ENCODE measurements at regions not wholly inside any gene's neighbourhood (a gene's known extent, or its start where the extent isn't known, plus 50 kb on each side); places are given as distances from the start of the nearest gene placed in this dataset.

- no peaks in the 10 kb centered on the region for H3K4me1 Mint-ChIP-seq (ENCODE audit: unreplicated experiment)
- H3K27ac Mint-ChIP-seq = no peak overlapping the region
- no peaks in the 10 kb centered on the region for H3K9me3 Mint-ChIP-seq
- TF ChIP-seq CTCF (conservative IDR thresholded peaks at IDR 0.05) = no peak
- no peak overlapping the region for H3K4me3 Mint-ChIP-seq
- no peak for DNase-seq (ENCODE audit: extremely low spot score, unreplicated experiment)
- no peaks in the 10 kb centered on the region for H3K27me3 Mint-ChIP-seq
- no peaks in the 10 kb centered on the region for H3K36me3 Mint-ChIP-seq
Observed at GRCh38 chr13:67493835-67494234, 263.7 kb upstream of the PCDH9 start.

GRCh38 chr13:67489016-67489415, 258.9 kb upstream of the PCDH9 start:
- Mint-ChIP-seq H3K27me3 (no peaks in the 10 kb centered on the region), H3K4me1 (ENCODE audit: unreplicated experiment) (no peaks in the 10 kb centered on the region), H3K36me3 (no peaks in the 10 kb centered on the region), H3K4me3 (no peak overlapping the region), H3K9me3 (no peaks in the 10 kb centered on the region), H3K27ac (no peak overlapping the region)
- no peak for TF ChIP-seq CTCF (conservative IDR thresholded peaks at IDR 0.05)
- DNase-seq (ENCODE audit: extremely low spot score, unreplicated experiment) = no peak

GRCh38 chr13:67481445-67481844, 251.3 kb upstream of the PCDH9 start:
- H3K36me3 Mint-ChIP-seq = no peaks in the 10 kb centered on the region

GRCh38 chr13:67474115-67474514, 244.0 kb upstream of the PCDH9 start:
- no peak overlapping the region for H3K27ac Mint-ChIP-seq
- no peak for DNase-seq (ENCODE audit: extremely low spot score, unreplicated experiment)
- no peaks in the 10 kb centered on the region for H3K9me3 Mint-ChIP-seq
- no peak overlapping the region for H3K4me3 Mint-ChIP-seq
- H3K36me3 Mint-ChIP-seq = no peaks in the 10 kb centered on the region
- no peaks in the 10 kb centered on the region for H3K27me3 Mint-ChIP-seq
- no peaks in the 10 kb centered on the region for H3K4me1 Mint-ChIP-seq (ENCODE audit: unreplicated experiment)
- TF ChIP-seq CTCF (conservative IDR thresholded peaks at IDR 0.05) = no peak

More at GRCh38 chr13:67481445-67481844, 251.3 kb upstream of the PCDH9 start:
- no peak for DNase-seq (ENCODE audit: extremely low spot score, unreplicated experiment)
- H3K4me1 Mint-ChIP-seq (ENCODE audit: unreplicated experiment) = no peaks in the 10 kb centered on the region
- H3K4me3 Mint-ChIP-seq = no peak overlapping the region
- H3K9me3 Mint-ChIP-seq = no peaks in the 10 kb centered on the region
- no peak overlapping the region for H3K27ac Mint-ChIP-seq
- no peak for TF ChIP-seq CTCF (conservative IDR thresholded peaks at IDR 0.05)
- no peaks in the 10 kb centered on the region for H3K27me3 Mint-ChIP-seq

GRCh38 chr13:67469623-67470022, 239.5 kb upstream of the PCDH9 start:
- H3K27me3 Mint-ChIP-seq = no peaks in the 10 kb centered on the region

More at GRCh38 chr13:67469623-67470022, 239.5 kb upstream of the PCDH9 start:
- H3K4me3 Mint-ChIP-seq = no peak overlapping the region
- DNase-seq (ENCODE audit: extremely low spot score, unreplicated experiment) = no peak
- no peaks in the 10 kb centered on the region for H3K4me1 Mint-ChIP-seq (ENCODE audit: unreplicated experiment)
- no peak for TF ChIP-seq CTCF (conservative IDR thresholded peaks at IDR 0.05)
- H3K9me3 Mint-ChIP-seq = no peaks in the 10 kb centered on the region
- no peaks in the 10 kb centered on the region for H3K36me3 Mint-ChIP-seq
- no peak overlapping the region for H3K27ac Mint-ChIP-seq
